GM23248 (cell line): ENCODE measurements at regions not wholly inside any gene's neighbourhood (a gene's known extent, or its start where the extent isn't known, plus 50 kb on each side); places are given as distances from the start of the nearest gene placed in this dataset.

ENCODE experiments used
- DNase-seq: peaks from one replicate; pipeline ENCODE4 v3.0.0-alpha.2; 2015
- H2AFZ ChIP-seq: fragments of 200-600 bp; sonication (generic); 2 replicates; pipeline ENCODE4 v1.6.1; 2016; ENCODE audit warnings: antibody characterized with exemption
- H3F3A ChIP-seq: fragments of 200-600 bp; sonication (generic); 2 replicates; pipeline ENCODE4 v1.6.1; 2016; ENCODE audit warnings: mild to moderate bottlenecking, antibody characterized with exemption, mixed run types; ENCODE audit not compliant: insufficient read depth
- H3K27ac ChIP-seq: fragments of 200-600 bp; sonication (generic); 2 replicates; pipeline ENCODE4 v1.5.1; 2016; ENCODE audit warnings: mild to moderate bottlenecking
- H3K27me3 ChIP-seq: fragments of 200-600 bp; sonication (generic); replicated peaks from 2 replicates; pipeline ENCODE4 v1.6.1; 2016; ENCODE audit warnings: mild to moderate bottlenecking; ENCODE audit not compliant: insufficient read depth
- H3K36me3 ChIP-seq: fragments of 200-600 bp; sonication (generic); 2 replicates; pipeline ENCODE4 v1.6.1; 2016; ENCODE audit warnings: low read depth, mild to moderate bottlenecking
- H3K4me1 ChIP-seq: fragments of 200-600 bp; sonication (generic); 2 replicates; pipeline ENCODE4 v1.6.1; 2016; ENCODE audit warnings: mild to moderate bottlenecking; ENCODE audit not compliant: insufficient read depth
- H3K4me2 ChIP-seq: fragments of 200-600 bp; sonication (generic); one replicate; pipeline ENCODE4 v1.6.1; 2016; ENCODE audit warnings: mild to moderate bottlenecking; ENCODE audit not compliant: unreplicated experiment
- H3K4me3 ChIP-seq: fragments of 200-600 bp; sonication (generic); 2 replicates; pipeline ENCODE4 v1.5.1; 2016; ENCODE audit warnings: mild to moderate bottlenecking
- H3K79me2 ChIP-seq: fragments of 200-600 bp; sonication (generic); 2 replicates; pipeline ENCODE4 v1.6.1; 2016; ENCODE audit warnings: mild to moderate bottlenecking; ENCODE audit not compliant: insufficient read depth
- H3K9ac ChIP-seq: fragments of 200-600 bp; sonication (generic); 2 replicates; pipeline ENCODE4 v1.6.1; 2016; ENCODE audit warnings: mild to moderate bottlenecking
- H3K9me2 ChIP-seq: fragments of 200-600 bp; sonication (generic); 2 replicates; pipeline ENCODE4 v1.6.1; 2016; ENCODE audit warnings: mixed run types, mild to moderate bottlenecking, moderate library complexity; ENCODE audit not compliant: insufficient read depth
- H3K9me3 ChIP-seq: fragments of 200-600 bp; sonication (generic); one replicate; pipeline ENCODE4 v1.6.1; 2017; ENCODE audit warnings: low read depth
- H4K20me1 ChIP-seq: fragments of 200-600 bp; sonication (generic); 2 replicates; pipeline ENCODE4 v1.6.0; 2016; ENCODE audit not compliant: insufficient read depth
- EZH2 ChIP-seq: fragments of 200-600 bp; sonication (generic); IDR thresholded peaks from 2 replicates; pipeline ENCODE4 v1.6.1; 2018; ENCODE audit warnings: antibody characterized with exemption, mild to moderate bottlenecking; ENCODE audit not compliant: insufficient read depth, poor library complexity, severe bottlenecking
- EZH2phosphoT487 ChIP-seq: fragments of 200-600 bp; sonication (generic); IDR thresholded peaks from 2 replicates; pipeline ENCODE4 v1.6.1; 2018; ENCODE audit warnings: antibody characterized with exemption, moderate library complexity, mild to moderate bottlenecking, low read depth; ENCODE audit not compliant: insufficient read depth
- WGBS, 2 experiments: methylation state at CpG; one replicate each; pipeline ENCODE4 v1.1.6; 2015 to 2017; ENCODE audit warnings: low lambda C conversion rate in 2 of 2, low coverage in 1 of 2; ENCODE audit errors: missing lambda C conversion rate in 2 of 2; 5-methylcytosine and 5-hydroxymethylcytosine counted together
- in situ Hi-C: fragments of 300-500 bp; cut with MboI; formaldehyde crosslinking; loops from 2 replicates; pipeline ENCODE4 v1.15.0; 2020

DNA sequence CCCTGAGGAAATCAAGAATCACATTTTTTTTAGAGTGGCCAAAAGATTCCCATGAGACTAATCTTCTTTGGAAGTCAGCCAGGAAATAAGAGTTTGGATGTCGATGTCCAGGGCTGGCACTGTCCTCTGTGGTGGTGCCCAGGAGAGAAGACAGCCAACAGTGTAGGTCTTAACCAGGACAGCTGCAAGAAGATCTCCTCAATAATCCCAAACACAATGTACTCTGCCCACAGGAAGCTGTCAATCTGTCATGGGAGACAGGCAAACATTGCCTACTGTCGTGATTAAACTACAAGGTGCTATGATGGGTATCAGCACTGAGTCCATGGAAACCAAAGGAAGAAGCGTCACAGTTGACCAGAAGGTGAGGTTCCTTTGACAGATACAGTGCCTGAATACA, 174.1 kb downstream of the PIK3R1 start:
- Histone ChIP-seq H3K27ac (no peak overlapping the region), H3K4me3 (no peak overlapping the region), H3K9me2 (no peaks in the 10 kb centered on the region), H3K9ac (no peak overlapping the region), H3K27me3 (no peaks in the 10 kb centered on the region), H2AFZ (no peak overlapping the region), H3K36me3 (no peaks in the 10 kb centered on the region), H3K4me2 (no peak overlapping the region), H3F3A (no peaks in the 10 kb centered on the region), H3K79me2 (no peaks in the 10 kb centered on the region), H4K20me1 (no peaks in the 10 kb centered on the region), H3K9me3 (no peaks in the 10 kb centered on the region), H3K4me1 (no peaks in the 10 kb centered on the region)
- 69 to 70% methylated on average over 3 of the region's 3 CpGs for WGBS, 2 experiments
- TF ChIP-seq EZH2phosphoT487 (no peak), EZH2 (no peak)
- in situ Hi-C loops: no loop called here
- DNase-seq: no peak

GRCh38 chr5:68392617-68393016, 177.1 kb downstream of the PIK3R1 start:
- Histone ChIP-seq H2AFZ (no peak overlapping the region), H3F3A (no peaks in the 10 kb centered on the region), H3K9me2 (no peaks in the 10 kb centered on the region), H3K27ac (no peak overlapping the region), H3K4me2 (no peak overlapping the region), H3K4me1 (no peaks in the 10 kb centered on the region), H3K9me3 (no peaks in the 10 kb centered on the region), H3K79me2 (no peaks in the 10 kb centered on the region), H3K4me3 (no peak overlapping the region), H3K36me3 (no peaks in the 10 kb centered on the region), H3K9ac (no peak overlapping the region), H4K20me1 (no peaks in the 10 kb centered on the region), H3K27me3 (no peaks in the 10 kb centered on the region)
- in situ Hi-C loops: no loop called here
- TF ChIP-seq EZH2 (no peak), EZH2phosphoT487 (no peak)
- DNase-seq: no peak
- WGBS, 2 experiments: 29 to 38% methylated on average over 2 of the region's 2 CpGs

DNA sequence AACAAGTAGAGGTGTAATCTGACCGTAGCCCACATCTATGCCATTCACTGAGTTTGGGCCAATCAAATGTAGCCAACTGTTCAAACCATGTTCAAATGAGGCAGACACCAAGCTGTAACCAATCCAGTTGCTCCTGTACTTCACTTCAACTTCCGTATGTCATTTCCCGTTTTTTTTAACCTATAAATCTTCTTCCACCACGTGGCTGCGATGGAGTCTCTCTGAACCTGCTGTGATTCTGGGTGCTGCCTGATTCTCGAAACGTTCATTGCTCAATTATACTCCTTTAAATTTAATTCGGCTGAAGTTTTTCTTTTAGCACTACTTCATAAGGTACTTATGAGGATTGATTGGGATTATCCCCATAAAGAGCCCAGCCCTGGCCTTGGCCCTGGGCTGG, 179.7 kb downstream of the PIK3R1 start:
- no peaks in the 10 kb centered on the region for H3K79me2 ChIP-seq
- WGBS, 2 experiments: 81 to 85% methylated on average over 8 of the region's 8 CpGs

GRCh38 chr5:68395926-68396511, 180.5 kb downstream of the PIK3R1 start:
- Histone ChIP-seq H3K27me3 (no peaks in the 10 kb centered on the region), H3K79me2 (no peaks in the 10 kb centered on the region), H3K27ac (no peak overlapping the region), H2AFZ (no peak overlapping the region), H3K9me2 (0 out of 2 replicates have a peak, but pooled peaks cover 4% of the 10 kb centered on the region), H3K9me3 (no peaks in the 10 kb centered on the region), H3K4me1 (no peaks in the 10 kb centered on the region), H3K4me2 (no peak overlapping the region), H3K36me3 (no peaks in the 10 kb centered on the region), H4K20me1 (no peaks in the 10 kb centered on the region), H3K4me3 (no peak overlapping the region), H3F3A (no peaks in the 10 kb centered on the region), H3K9ac (no peak overlapping the region)
- no peak for DNase-seq
- in situ Hi-C loops: no loop called here
- 51 to 58% methylated on average over 2 of the region's 2 CpGs for WGBS, 2 experiments
- no peak for TF ChIP-seq EZH2phosphoT487
- TF ChIP-seq EZH2: no peak

More for the DNA sequence above, 179.7 kb downstream of the PIK3R1 start:
- Histone ChIP-seq H3K9me2 (0 out of 2 replicates have a peak, but pooled peaks cover 4% of the 10 kb centered on the region), H3K4me3 (no peak overlapping the region), H4K20me1 (no peaks in the 10 kb centered on the region), H2AFZ (no peak overlapping the region), H3F3A (no peaks in the 10 kb centered on the region), H3K36me3 (no peaks in the 10 kb centered on the region), H3K4me1 (no peaks in the 10 kb centered on the region), H3K27ac (no peak overlapping the region), H3K4me2 (no peak overlapping the region), H3K9ac (no peak overlapping the region), H3K9me3 (no peaks in the 10 kb centered on the region), H3K27me3 (no peaks in the 10 kb centered on the region)
- in situ Hi-C loops: no loop called here
- DNase-seq: no peak
- TF ChIP-seq EZH2phosphoT487 (no peak), EZH2 (no peak)

GRCh38 chr5:68396722-68397121, 181.2 kb downstream of the PIK3R1 start:
- Histone ChIP-seq H4K20me1 (no peaks in the 10 kb centered on the region), H3F3A (no peaks in the 10 kb centered on the region), H2AFZ (no peak overlapping the region), H3K27ac (no peak overlapping the region), H3K4me2 (no peak overlapping the region), H3K9ac (no peak overlapping the region), H3K4me3 (no peak overlapping the region), H3K36me3 (no peaks in the 10 kb centered on the region), H3K9me2 (0 out of 2 replicates have a peak, but pooled peaks cover 4% of the 10 kb centered on the region), H3K79me2 (no peaks in the 10 kb centered on the region), H3K9me3 (no peaks in the 10 kb centered on the region), H3K4me1 (no peaks in the 10 kb centered on the region), H3K27me3 (no peaks in the 10 kb centered on the region)
- no peak for DNase-seq
- in situ Hi-C loops: no loop called here
- TF ChIP-seq EZH2phosphoT487 (no peak), EZH2 (no peak)
- 79 to 92% methylated on average over 4 of the region's 4 CpGs for WGBS, 2 experiments
